Head of caudate nucleus (tissue), 42 donors: ENCODE measurements at regions not wholly inside any gene's neighbourhood (a gene's known extent, or its start where the extent isn't known, plus 50 kb on each side); places are given as distances from the start of the nearest gene placed in this dataset.
"Not testable (repeated sequence)": the region's sequence is repeated elsewhere in the genome, so short reads cannot be mapped to it uniquely, and the experiment has no call there.

Source experiments
- DNase-seq, 42 donors: peaks; one replicate each; pipeline versions ENCODE4 v3.0.0 to v3.0.0-alpha.2; 2020 to 2021; ENCODE audit warnings: mixed read lengths in 7 of 42
- intact Hi-C: fragments of 100-400 bp; cut with DNase I; formaldehyde crosslinking; loops from one replicate; pipeline ENCODE4 v1.15.0; 2022

DNA sequence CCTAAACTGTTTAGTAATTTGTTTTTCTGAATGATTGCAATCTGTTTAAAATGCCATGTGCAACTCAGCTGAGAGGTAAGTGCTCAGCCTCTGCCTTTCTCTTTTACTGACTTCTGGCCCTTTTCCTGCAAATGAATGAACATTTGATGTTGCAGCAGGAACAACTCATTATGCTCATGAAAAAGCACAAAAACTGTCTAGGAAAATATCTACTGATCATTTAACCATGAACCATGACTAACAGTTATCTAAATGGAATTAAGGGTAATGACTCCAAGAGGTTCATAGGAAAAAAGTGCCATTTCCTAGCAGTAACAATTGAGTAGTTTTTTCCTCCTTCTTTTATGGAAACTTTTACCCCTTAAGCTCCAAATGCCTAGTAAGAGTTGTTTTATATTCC lies 70.6 kb upstream of the ANKH start:
- no peak for DNase-seq
- intact Hi-C loops = no loop called here

- intact Hi-C loops = no loop called here
- no peak for DNase-seq
Observed at GRCh38 chr5:14937254-14937653, 65.7 kb upstream of the ANKH start.

GRCh38 chr5:14936588-14936987 lies 65.0 kb upstream of the ANKH start:
- no peak for DNase-seq
- intact Hi-C loops = no loop called here

DNA sequence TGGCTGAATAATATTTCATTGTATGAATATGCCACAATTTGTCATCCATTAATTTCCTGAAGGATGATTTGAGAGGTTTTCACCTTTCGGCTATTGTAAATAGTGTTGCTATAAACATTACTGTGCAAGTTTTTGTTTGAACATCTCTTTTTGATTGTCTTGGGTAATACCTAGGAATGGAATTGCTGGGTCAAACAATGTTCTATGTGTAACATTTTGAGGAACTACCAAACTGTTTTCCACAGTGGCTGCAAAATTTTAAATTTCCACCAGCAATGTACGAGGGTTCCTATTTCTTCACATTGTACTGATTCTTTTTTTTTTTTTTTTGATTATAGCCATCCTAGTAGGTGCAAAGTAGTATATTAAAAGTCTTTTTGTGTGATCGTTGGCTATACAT lies 63.8 kb upstream of the ANKH start:
- DNase-seq = no peak
- intact Hi-C loops = no loop called here

DNA sequence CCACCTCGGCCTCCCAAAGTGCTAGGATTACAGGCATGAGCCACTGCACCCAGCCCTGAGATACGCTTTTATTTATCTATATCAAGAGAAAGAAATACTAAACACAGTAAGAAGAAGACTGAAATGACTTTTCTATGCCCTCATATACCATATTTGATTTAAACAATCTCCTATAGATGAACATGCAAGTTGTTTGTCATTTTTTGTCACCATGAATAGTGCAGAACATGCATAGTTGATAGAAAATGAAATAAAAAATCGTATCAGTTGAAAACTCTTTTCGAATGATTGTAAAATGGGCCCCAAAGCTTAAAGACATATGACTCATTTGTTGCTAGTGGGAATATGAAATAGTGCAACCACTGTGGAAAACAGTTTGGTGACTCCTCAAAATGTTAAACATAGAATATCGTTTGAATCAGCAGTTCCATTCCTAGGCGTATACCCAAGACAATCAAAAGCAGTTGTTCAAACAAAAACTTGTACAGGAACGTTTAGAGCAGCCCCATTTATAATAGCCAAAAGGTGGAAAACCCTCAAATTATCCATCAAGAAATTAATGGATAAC lies 61.4 kb upstream of the ANKH start:
- intact Hi-C loops = no loop called here
- no peak for DNase-seq

DNA sequence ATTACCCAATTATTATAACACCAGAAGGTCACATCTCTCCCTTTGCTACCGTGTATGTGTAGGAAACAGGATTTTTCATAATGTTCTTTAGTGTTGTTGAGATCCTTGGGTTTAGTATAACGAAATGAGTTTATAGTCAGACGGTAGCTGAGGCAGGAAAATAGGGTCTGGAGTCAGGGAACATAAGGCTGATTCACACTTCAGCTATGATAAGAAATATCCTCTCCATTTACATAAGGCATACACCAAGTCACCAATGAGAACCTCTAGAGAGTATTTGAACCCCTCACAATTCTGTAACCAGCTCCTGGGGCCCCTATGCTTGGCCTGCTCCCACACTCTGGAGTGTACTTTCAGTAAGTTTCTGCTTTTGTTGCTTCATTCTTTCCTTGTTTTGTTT lies 58.9 kb upstream of the ANKH start:
- no peak for DNase-seq
- intact Hi-C loops = no loop called here

GRCh38 chr5:14929293-14930065 lies 57.9 kb upstream of the ANKH start:
- intact Hi-C loops = no loop called here
- no peak for DNase-seq

DNA sequence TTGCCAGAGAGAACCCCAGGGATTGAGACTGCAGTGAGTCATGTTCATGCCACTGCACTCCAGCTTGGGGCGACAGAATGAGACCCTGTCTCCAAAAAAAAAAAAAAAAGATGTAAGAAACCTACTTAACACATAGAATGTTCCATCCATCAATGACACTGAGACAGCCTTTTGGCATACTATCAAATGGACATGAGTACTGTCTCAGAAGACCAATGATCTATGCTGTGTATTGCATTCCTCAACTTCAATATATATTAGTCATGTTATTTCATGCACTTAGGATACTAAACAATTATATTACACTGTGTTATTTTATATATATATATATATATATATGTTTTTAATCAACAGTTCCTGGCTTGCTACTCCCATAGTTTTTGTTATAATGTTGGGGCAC lies 57.1 kb upstream of the ANKH start:
- DNase-seq = no peak
- intact Hi-C loops = no loop called here

DNA sequence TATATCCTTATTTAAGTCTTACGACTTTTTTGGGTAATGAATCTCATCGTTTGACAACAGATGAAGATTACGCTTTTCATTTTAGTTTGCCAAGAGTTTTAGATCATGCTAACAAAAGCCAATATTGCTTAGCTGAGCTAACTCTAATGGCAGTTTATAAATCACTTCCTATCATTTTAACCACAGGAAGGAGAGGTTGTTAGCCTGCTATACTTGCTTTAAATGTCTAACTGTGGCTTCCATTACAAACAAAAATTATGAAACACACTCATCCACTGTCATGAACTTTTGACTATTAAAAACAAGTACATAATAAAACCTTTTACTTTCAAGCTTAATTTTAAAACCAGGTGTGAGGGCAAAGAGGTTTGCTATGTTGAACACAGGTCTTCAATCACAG lies 53.7 kb upstream of the ANKH start:
- intact Hi-C loops = no loop called here
- DNase-seq = no peak

GRCh38 chr5:14922952-14923351 lies 51.4 kb upstream of the ANKH start:
- DNase-seq, intact Hi-C loops: not testable (repeated sequence)

DNA sequence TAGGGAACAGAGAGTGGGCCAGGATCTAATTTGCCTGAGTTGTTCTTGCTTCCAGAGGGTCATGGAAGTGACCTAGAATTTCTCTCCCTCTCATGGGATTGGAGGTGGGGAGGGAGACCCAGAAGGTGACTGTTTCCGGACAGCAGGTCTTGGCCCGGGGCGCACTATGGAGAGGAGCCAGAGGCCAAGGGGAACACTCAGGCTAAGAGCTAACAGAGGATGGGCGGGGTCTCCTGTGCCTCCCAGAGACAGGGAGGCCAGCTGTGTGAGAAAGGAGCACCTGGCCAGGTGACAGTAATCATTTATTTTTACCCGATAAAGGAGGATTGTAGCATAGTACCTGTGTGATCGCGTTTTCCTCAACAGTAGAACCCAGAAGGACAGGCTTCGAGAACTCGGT lies 50.9 kb upstream of the ANKH start:
- intact Hi-C loops = no loop called here
- no peak for DNase-seq
